AG04450 (cell line): ENCODE measurements at regions not wholly inside any gene's neighbourhood (a gene's known extent, or its start where the extent isn't known, plus 50 kb on each side); places are given as distances from the start of the nearest gene placed in this dataset.

Experiments
- CTCF ChIA-PET: fragments of 300-600, 350-600 bp; formaldehyde crosslinking; extraction: SDS; loops from one replicate; lab custom pipeline; 2022; ENCODE audit warnings: antibody characterized with exemption, inconsistent platforms; lab: Charles Lee
- POLR2A ChIA-PET: fragments of 350-600 bp; formaldehyde crosslinking; extraction: SDS; loops from one replicate; lab custom pipeline; 2021; ENCODE audit warnings: antibody characterized with exemption, inconsistent platforms; lab: Yijun Ruan, JAX
- DNase-seq: peaks from one replicate; pipeline ENCODE4 v3.0.0-alpha.2; 2011; ENCODE audit warnings: low read depth, low spot score
- H3K27ac ChIP-seq: one replicate; pipeline ENCODE4 v1.5.1; 2012; ENCODE audit warnings: low read depth, low read length, control low read depth
- H3K27me3 ChIP-seq: one replicate; pipeline ENCODE4 v1.6.0; 2012; ENCODE audit warnings: low read length; ENCODE audit not compliant: control insufficient read depth, insufficient read depth
- H3K4me3 ChIP-seq: 2 replicates; pipeline ENCODE4 v1.5.1; 2011; ENCODE audit warnings: mild to moderate bottlenecking, low read depth, low read length, control low read depth
- H3K9me3 ChIP-seq: 2 replicates; pipeline ENCODE4 v1.5.1; 2012; ENCODE audit warnings: low read length; ENCODE audit not compliant: control insufficient read depth, insufficient read depth
- TF ChIP-seq, protein P1 (sequence below): IDR thresholded peaks from 2 replicates; pipeline ENCODE4 v1.5.1; 2011; ENCODE audit warnings: low read depth, low read length, control low read depth, inconsistent platforms

DNA sequence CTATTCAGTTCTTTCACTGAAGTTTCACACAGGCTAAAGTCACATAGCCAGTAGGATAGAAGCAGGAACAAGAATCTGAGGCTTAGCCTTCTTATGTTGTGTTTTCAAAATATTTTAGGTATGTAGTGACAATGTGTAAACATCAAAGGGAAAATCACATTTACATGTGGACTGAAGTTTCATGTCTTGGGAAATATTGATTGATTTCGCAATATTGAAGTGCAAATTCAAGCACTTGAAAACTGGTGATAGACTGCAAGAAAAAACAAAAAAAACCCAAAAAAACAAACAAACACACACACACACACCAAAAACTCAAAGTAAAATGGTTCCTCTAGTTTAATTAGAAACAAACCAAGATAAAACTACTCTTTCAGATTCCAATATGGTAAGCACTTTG lies 773.3 kb downstream of the PDCD6IP start:
- no peak for DNase-seq
- ChIA-PET POLR2A (no interaction called here), CTCF (no interaction called here)
- Histone ChIP-seq H3K4me3 (no peak overlapping the region), H3K27ac (no peak overlapping the region), H3K9me3 (no peaks in the 10 kb centered on the region), H3K27me3 (no peaks in the 10 kb centered on the region)
- TF ChIP-seq, protein P1, sequence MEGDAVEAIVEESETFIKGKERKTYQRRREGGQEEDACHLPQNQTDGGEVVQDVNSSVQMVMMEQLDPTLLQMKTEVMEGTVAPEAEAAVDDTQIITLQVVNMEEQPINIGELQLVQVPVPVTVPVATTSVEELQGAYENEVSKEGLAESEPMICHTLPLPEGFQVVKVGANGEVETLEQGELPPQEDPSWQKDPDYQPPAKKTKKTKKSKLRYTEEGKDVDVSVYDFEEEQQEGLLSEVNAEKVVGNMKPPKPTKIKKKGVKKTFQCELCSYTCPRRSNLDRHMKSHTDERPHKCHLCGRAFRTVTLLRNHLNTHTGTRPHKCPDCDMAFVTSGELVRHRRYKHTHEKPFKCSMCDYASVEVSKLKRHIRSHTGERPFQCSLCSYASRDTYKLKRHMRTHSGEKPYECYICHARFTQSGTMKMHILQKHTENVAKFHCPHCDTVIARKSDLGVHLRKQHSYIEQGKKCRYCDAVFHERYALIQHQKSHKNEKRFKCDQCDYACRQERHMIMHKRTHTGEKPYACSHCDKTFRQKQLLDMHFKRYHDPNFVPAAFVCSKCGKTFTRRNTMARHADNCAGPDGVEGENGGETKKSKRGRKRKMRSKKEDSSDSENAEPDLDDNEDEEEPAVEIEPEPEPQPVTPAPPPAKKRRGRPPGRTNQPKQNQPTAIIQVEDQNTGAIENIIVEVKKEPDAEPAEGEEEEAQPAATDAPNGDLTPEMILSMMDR = no peak

DNA sequence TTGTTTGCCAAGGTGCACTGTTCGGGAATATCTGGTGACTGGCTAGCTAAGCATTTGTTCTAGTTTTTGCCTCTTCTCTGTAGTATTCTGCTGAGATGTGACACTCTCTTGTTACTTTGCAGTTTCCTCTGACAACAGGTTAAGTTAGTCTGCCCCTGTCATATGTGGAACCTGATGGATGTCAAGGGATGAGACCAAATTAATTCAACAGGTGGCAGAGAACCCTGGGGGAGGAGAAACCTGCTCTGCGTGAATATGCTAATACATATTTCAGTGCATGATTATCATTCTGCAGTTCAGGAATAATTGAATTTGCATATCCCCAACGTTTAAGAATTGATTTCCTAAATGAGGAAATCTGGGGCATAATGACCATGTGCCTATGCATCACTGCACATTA lies 777.3 kb downstream of the PDCD6IP start:
- DNase-seq = no peak
- Histone ChIP-seq H3K27ac (no peak overlapping the region), H3K9me3 (no peaks in the 10 kb centered on the region), H3K27me3 (no peaks in the 10 kb centered on the region), H3K4me3 (no peak overlapping the region)
- ChIA-PET CTCF (no interaction called here), POLR2A (no interaction called here)
- TF ChIP-seq, protein P1 = no peak

DNA sequence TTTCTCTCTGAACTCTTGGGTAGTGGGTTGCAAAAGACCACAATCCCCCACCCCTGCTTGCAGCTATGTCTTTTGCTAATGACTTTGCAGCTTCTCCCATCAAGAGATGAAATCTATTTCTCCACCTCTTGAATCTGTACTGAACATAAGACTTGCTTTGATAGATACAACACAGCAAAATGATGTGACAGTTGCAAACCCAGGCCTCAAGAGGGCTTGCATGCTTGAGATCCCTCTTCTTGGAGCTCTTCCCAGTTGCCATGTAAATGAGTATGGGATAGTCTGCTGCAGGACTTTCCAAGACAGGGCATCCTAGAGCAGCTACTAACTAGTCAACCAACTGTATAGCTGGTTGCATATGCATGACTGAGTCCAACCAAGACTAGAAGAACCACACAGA lies 783.6 kb downstream of the PDCD6IP start:
- no peaks in the 10 kb centered on the region for H3K9me3 ChIP-seq
- H3K4me3 ChIP-seq = no peak overlapping the region
- no peak overlapping the region for H3K27ac ChIP-seq
- no peaks in the 10 kb centered on the region for H3K27me3 ChIP-seq
- TF ChIP-seq, protein P1 = no peak
- ChIA-PET POLR2A (no interaction called here), CTCF (no interaction called here)
- DNase-seq = no peak

DNA sequence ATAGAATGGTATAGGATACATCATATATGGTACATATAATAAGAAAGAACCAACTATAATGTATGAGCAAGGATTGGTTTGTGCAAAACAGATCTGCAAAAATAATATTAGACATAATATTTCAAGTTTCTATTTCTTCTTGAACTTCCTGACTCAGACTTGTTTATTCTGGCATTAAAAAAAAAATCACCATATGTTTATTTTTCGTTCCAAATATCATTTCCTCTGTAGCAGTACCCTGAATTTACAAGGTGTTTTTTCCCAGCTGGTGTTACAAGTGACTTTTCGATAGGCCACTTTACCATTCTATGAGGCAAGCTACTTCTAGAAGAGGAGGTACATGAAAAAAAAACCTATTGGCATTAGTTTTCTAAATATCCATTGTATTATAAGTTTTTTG lies 785.0 kb downstream of the PDCD6IP start:
- no peak for DNase-seq
- CTCF ChIA-PET = no interaction called here
- POLR2A ChIA-PET = no interaction called here
- no peak overlapping the region for H3K27ac ChIP-seq
- no peaks in the 10 kb centered on the region for H3K9me3 ChIP-seq
- no peaks in the 10 kb centered on the region for H3K27me3 ChIP-seq
- no peak overlapping the region for H3K4me3 ChIP-seq
- TF ChIP-seq, protein P1 = no peak

DNA sequence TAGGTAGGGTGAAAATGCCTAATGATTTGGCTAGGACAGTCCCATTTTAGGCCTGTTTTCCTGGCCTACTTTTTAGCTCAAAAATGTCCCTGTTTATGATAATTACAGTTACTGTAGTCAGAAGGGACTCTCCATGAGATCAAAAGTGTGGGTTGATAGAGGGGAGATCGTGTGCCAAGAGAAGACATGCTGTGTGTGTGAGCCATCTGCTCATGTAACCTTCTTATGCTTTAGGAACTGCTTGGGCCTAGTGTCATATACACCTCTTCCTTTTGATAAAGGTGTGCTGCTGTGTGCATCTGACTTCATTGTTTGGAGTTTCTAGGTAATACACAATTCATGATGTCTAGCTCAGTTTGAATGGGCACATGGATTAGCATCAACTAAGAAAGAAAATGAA lies 786.5 kb downstream of the PDCD6IP start:
- no peaks in the 10 kb centered on the region for H3K9me3 ChIP-seq
- H3K27ac ChIP-seq = no peak overlapping the region
- TF ChIP-seq, protein P1 = no peak
- CTCF ChIA-PET = no interaction called here
- POLR2A ChIA-PET = no interaction called here
- no peak for DNase-seq
- H3K27me3 ChIP-seq = no peaks in the 10 kb centered on the region
- no peak overlapping the region for H3K4me3 ChIP-seq
